ENCODE measurements at regions not wholly inside any gene's neighbourhood (a gene's known extent, or its start where the extent isn't known, plus 50 kb on each side); places are given as distances from the start of the nearest gene placed in this dataset.

DNA sequence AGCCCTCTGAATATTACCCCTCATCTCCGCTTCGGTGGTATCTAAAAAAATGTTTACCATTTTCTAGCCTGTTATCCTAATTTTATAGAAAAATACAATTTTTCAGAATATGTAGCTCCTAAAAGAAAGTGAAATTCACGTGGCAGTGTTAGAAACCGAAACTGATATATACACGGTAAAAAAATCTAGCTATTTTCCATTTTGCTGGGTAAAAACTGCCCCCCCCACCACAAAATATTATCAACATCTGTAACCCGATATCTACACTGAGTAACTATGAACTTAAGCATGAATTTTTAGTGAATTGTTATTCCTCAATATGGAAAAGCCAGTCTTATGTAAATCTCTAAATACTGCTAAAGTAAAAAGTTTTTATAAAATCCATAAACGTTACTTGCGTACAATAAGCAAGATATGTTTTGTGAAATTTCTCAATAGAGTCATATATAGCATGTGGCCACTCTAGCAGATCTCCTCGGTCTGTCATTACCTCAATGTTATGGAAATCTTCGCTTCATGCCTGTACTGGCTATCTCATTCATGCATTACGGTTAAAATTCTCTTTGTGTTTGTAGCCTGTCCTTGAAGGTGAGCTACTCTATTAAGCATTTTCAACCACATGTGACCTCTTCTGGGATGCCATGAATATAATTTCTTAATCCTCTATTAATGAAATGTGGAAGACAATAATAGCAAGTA is 524.2 kb downstream of the TRIB2 start:
- Histone ChIP-seq H3K18ac (ENCODE audit: extremely low read depth, low read length) (no peak overlapping the region), H2AK5ac (ENCODE audit: low read depth, low read length) (no peak overlapping the region), H4K20me1 (replicated peaks in 1 of 2; ENCODE audit: control insufficient read depth in 1 of 2, insufficient read depth in 2 of 2, low read length in 2 of 2) (no peaks in the 10 kb centered on the region), H3K23me2 (ENCODE audit: low read depth, low read length) (no peaks in the 10 kb centered on the region), H4K5ac (ENCODE audit: insufficient read length, low read depth, low read length) (no peak overlapping the region), H3K4me2 (ENCODE audit: insufficient read depth in 1 of 2, low read depth in 2 of 2, low read length in 2 of 2) (no peak overlapping the region), H2AFZ (ENCODE audit: low read length) (no peak overlapping the region), H3K9me3 (ENCODE audit: insufficient read depth in 2 of 2, low read depth in 1 of 2, low read length in 1 of 2) (no peaks in the 10 kb centered on the region; a peak in 1 of 4 replicates), H3K4me3 (ENCODE audit: extremely low read depth in 1 of 4, insufficient read depth in 2 of 4, low read depth in 3 of 4, low read length in 4 of 4) (no peak overlapping the region), H2BK15ac (ENCODE audit: low read length) (no peak overlapping the region), H3K79me2 (ENCODE audit: control insufficient read depth in 1 of 2, insufficient read depth in 2 of 2, low read length in 2 of 2) (no peaks in the 10 kb centered on the region), H3K23ac (ENCODE audit: insufficient read length) (no peak overlapping the region), H4K8ac (ENCODE audit: extremely low read depth, insufficient read depth, low read length) (no peak overlapping the region), H3K36me3 (ENCODE audit: control insufficient read depth in 2 of 4, insufficient read depth in 4 of 4, low read length in 3 of 4) (no peaks in the 10 kb centered on the region), H3K14ac (ENCODE audit: insufficient read length) (no peak overlapping the region), H3K27me3 (replicated peaks in 1 of 4; ENCODE audit: control insufficient read depth in 3 of 4, extremely low read depth in 1 of 4, insufficient read depth in 3 of 4, low read length in 3 of 4) (no peaks in the 10 kb centered on the region), H3K4me1 (replicated peaks in 1 of 4; ENCODE audit: control insufficient read depth in 3 of 4, insufficient read depth in 4 of 4, low read length in 3 of 4) (no peaks in the 10 kb centered on the region), H3K4ac (replicated peaks; ENCODE audit: insufficient read length, low read depth, low read length) (no peak overlapping the region), H3K9ac (replicated peaks in 1 of 4; ENCODE audit: extremely low read depth in 1 of 4, low read depth in 3 of 4, low read length in 3 of 4) (no peak overlapping the region), H4K91ac (replicated peaks; ENCODE audit: insufficient read length, low read length) (no peak overlapping the region), H2BK20ac (ENCODE audit: low read length) (no peak overlapping the region), H2BK120ac (replicated peaks; ENCODE audit: low read depth, low read length) (no peak overlapping the region), H2BK5ac (ENCODE audit: low read depth, low read length) (no peak overlapping the region), H3K79me1 (ENCODE audit: low read depth, low read length) (no peaks in the 10 kb centered on the region), H3K56ac (replicated peaks; ENCODE audit: insufficient read length, low read depth, low read length) (no peak overlapping the region), H2BK12ac (ENCODE audit: low read depth, low read length) (no peak overlapping the region), H3K27ac (ENCODE audit: low read depth, low read length) (no peak overlapping the region)
- CTCF ChIA-PET (ENCODE audit: partially characterized antibody), result interaction anchor here (0.9 to 1.2 kb wide), 2 partner anchors 44 to 1662 kb away, joined by 3 read pairs; no protein-coding TSS in a partner anchor
- TF ChIP-seq CBX5 (IDR thresholded peaks at IDR 0.05; ENCODE audit: low read depth, low read length) (no peak), CEBPB (IDR thresholded peaks at IDR 0.05; ENCODE audit: low read depth, low read length) (no peak), JUND (IDR thresholded peaks at IDR 0.05; ENCODE audit: low read length) (no peak), GABPA (IDR thresholded peaks at IDR 0.05; ENCODE audit: borderline replicate concordance, insufficient read depth, low read length) (no peak), NANOG (IDR thresholded peaks at IDR 0.05; ENCODE audit: insufficient read depth, low read depth, low read length, poor library complexity, severe bottlenecking) (no peak), SP2 (IDR thresholded peaks at IDR 0.05; ENCODE audit: low read length) (no peak), NRF1 (IDR thresholded peaks at IDR 0.05; ENCODE audit: low read depth, low read length) (no peak), TAF1 (IDR thresholded peaks at IDR 0.05; ENCODE audit: low read depth, low read length) (no peak)
- TF ChIP-seq, protein P1, sequence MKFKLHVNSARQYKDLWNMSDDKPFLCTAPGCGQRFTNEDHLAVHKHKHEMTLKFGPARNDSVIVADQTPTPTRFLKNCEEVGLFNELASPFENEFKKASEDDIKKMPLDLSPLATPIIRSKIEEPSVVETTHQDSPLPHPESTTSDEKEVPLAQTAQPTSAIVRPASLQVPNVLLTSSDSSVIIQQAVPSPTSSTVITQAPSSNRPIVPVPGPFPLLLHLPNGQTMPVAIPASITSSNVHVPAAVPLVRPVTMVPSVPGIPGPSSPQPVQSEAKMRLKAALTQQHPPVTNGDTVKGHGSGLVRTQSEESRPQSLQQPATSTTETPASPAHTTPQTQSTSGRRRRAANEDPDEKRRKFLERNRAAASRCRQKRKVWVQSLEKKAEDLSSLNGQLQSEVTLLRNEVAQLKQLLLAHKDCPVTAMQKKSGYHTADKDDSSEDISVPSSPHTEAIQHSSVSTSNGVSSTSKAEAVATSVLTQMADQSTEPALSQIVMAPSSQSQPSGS (IDR thresholded peaks at IDR 0.05; ENCODE audit: low read length), result no peak
- WGBS, 2 experiments (ENCODE audit: extremely low coverage in 1 of 2, insufficient coverage in 1 of 2, insufficient read length in 1 of 2, insufficient replicate concordance in 2 of 2, low coverage in 1 of 2, low lambda C conversion rate in 2 of 2, missing lambda C conversion rate in 1 of 2), result 86% methylated on average over 11 of the region's 11 CpGs; no CpG with 5 or more reads in 1 of the 2 experiments
- no peak for DNase-seq (ENCODE audit: low read depth in 1 of 2, low spot score in 2 of 2)
- POLR2A ChIA-PET (ENCODE audit: partially characterized antibody), result no interaction called here
- FAIRE-seq, result no peak

Data from H1 (cell line).